GM18858 (cell line): ENCODE measurements at regions not wholly inside any gene's neighbourhood (a gene's known extent, or its start where the extent isn't known, plus 50 kb on each side); places are given as distances from the start of the nearest gene placed in this dataset.

ENCODE experiments used
- ATAC-seq: cut with Tn5 transposase; IDR thresholded peaks from one replicate; pipeline ENCODE4 v1.9.1; 2021; ENCODE audit not compliant: unreplicated experiment

- ATAC-seq = no peak
These were observed 138.5 kb upstream of the MGMT start for GRCh38 chr10:129328546-129328945.

GRCh38 chr10:129329385-129330055 is 137.5 kb upstream of the MGMT start:
- ATAC-seq = no peak

- no peak for ATAC-seq
These were observed 136.8 kb upstream of the MGMT start for GRCh38 chr10:129330211-129330610.

GRCh38 chr10:129331207-129331838 is 135.7 kb upstream of the MGMT start:
- no peak for ATAC-seq

GRCh38 chr10:129331839-129332220 is 135.2 kb upstream of the MGMT start:
- no peak for ATAC-seq

- no peak for ATAC-seq
These were observed 134.6 kb upstream of the MGMT start for GRCh38 chr10:129332476-129332875.

- ATAC-seq = no peak
These were observed 133.3 kb upstream of the MGMT start for GRCh38 chr10:129333706-129334105.

- no peak for ATAC-seq
These were observed 132.8 kb upstream of the MGMT start for GRCh38 chr10:129334266-129334665.

GRCh38 chr10:129335396-129335795 is 131.6 kb upstream of the MGMT start:
- ATAC-seq = no peak

- no peak for ATAC-seq
These were observed 131.1 kb upstream of the MGMT start for GRCh38 chr10:129335942-129336341.

- ATAC-seq = no peak
These were observed 127.8 kb upstream of the MGMT start for GRCh38 chr10:129339191-129339590.

GRCh38 chr10:129339841-129340240 is 127.2 kb upstream of the MGMT start:
- no peak for ATAC-seq

- ATAC-seq = no peak
These were observed 126.0 kb upstream of the MGMT start for GRCh38 chr10:129341087-129341486.

- no peak for ATAC-seq
These were observed 124.7 kb upstream of the MGMT start for GRCh38 chr10:129342385-129342784.

- no peak for ATAC-seq
These were observed 123.9 kb upstream of the MGMT start for GRCh38 chr10:129343141-129343540.

- no peak for ATAC-seq
These were observed 122.9 kb upstream of the MGMT start for GRCh38 chr10:129344103-129344502.

- no peak for ATAC-seq
These were observed 122.2 kb upstream of the MGMT start for GRCh38 chr10:129344731-129345355.

- ATAC-seq = no peak
These were observed 121.3 kb upstream of the MGMT start for GRCh38 chr10:129345763-129346162.

GRCh38 chr10:129350690-129351089 is 116.4 kb upstream of the MGMT start:
- ATAC-seq = no peak

GRCh38 chr10:129353101-129353500 is 113.9 kb upstream of the MGMT start:
- ATAC-seq = no peak

GRCh38 chr10:129360046-129360445 is 107.0 kb upstream of the MGMT start:
- no peak for ATAC-seq

- ATAC-seq = no peak
These were observed 105.2 kb upstream of the MGMT start for GRCh38 chr10:129361676-129362376.
